Liver (tissue), 8 donors: ENCODE measurements at regions not wholly inside any gene's neighbourhood (a gene's known extent, or its start where the extent isn't known, plus 50 kb on each side); places are given as distances from the start of the nearest gene placed in this dataset.
"Not testable (repeated sequence)": the region's sequence is repeated elsewhere in the genome, so short reads cannot be mapped to it uniquely, and the experiment has no call there.

Source experiments
- DNase-seq: peaks from one replicate; pipeline ENCODE4 v3.0.0-alpha.2; 2017; ENCODE audit warnings: low spot score
- H3K27ac ChIP-seq, 2 donors: one replicate each; pipeline ENCODE4 v1.7.0; 2013; ENCODE audit warnings: inconsistent platforms in 2 of 2, low read length in 2 of 2, control low read depth in 1 of 2, low read depth in 1 of 2, mild to moderate bottlenecking in 1 of 2
- H3K27me3 ChIP-seq, 4 donors: one replicate each; pipeline versions ENCODE4 v1.6.1 to v1.7.0; 2013; ENCODE audit warnings: low read length in 3 of 4, inconsistent platforms in 1 of 4, mild to moderate bottlenecking in 1 of 4, moderate library complexity in 1 of 4; ENCODE audit not compliant: control insufficient read depth in 4 of 4, insufficient read depth in 4 of 4
- H3K36me3 ChIP-seq, 4 donors: one replicate each; pipeline versions ENCODE4 v1.6.1 to v1.7.0; 2013; ENCODE audit warnings: low read length in 3 of 4, mild to moderate bottlenecking in 3 of 4, low read depth in 1 of 4, moderate library complexity in 1 of 4; ENCODE audit not compliant: control insufficient read depth in 4 of 4, insufficient read depth in 3 of 4
- H3K4me1 ChIP-seq, 4 donors: one replicate each; pipeline versions ENCODE4 v1.6.1 to v1.7.0; 2013; ENCODE audit warnings: low read length in 3 of 4, mild to moderate bottlenecking in 3 of 4, moderate library complexity in 1 of 4; ENCODE audit not compliant: control insufficient read depth in 4 of 4, insufficient read depth in 4 of 4
- H3K4me3 ChIP-seq, 3 donors: one replicate each; pipeline versions ENCODE4 v1.6.1 to v1.7.0; 2013; ENCODE audit warnings: low read length in 3 of 3, control low read depth in 1 of 3, low read depth in 1 of 3, mild to moderate bottlenecking in 1 of 3
- H3K9ac ChIP-seq, 2 donors: one replicate each; pipeline ENCODE4 v1.7.0; 2013; ENCODE audit warnings: low read length in 2 of 2, mild to moderate bottlenecking in 2 of 2, moderate library complexity in 2 of 2, control low read depth in 1 of 2, low read depth in 1 of 2
- H3K9me3 ChIP-seq, 4 donors: one replicate each; pipeline versions ENCODE4 v1.6.1 to v1.7.0; 2013; ENCODE audit warnings: low read length in 3 of 4; ENCODE audit not compliant: control insufficient read depth in 4 of 4
- EGR1 ChIP-seq, 2 donors: IDR thresholded peaks; 2 replicates each; pipeline ENCODE4 v1.6.1; 2016 to 2018; ENCODE audit warnings: antibody characterized with exemption in 2 of 2, low read depth in 2 of 2
- FOXA1 ChIP-seq: IDR thresholded peaks from 2 replicates; pipeline ENCODE4 v1.6.1; 2016; ENCODE audit warnings: antibody characterized with exemption
- FOXA2 ChIP-seq: IDR thresholded peaks from 2 replicates; pipeline ENCODE4 v1.6.1; 2016; ENCODE audit warnings: antibody characterized with exemption
- GABPA ChIP-seq, 2 donors: IDR thresholded peaks in 1 of 2; conservative IDR thresholded peaks in 1 of 2; 2 replicates each; pipeline ENCODE4 v1.6.1; 2016; ENCODE audit warnings: antibody characterized with exemption in 2 of 2, mild to moderate bottlenecking in 1 of 2, moderate library complexity in 1 of 2
- HNF4A ChIP-seq, 2 donors: conservative IDR thresholded peaks; 2 replicates each; pipeline ENCODE4 v1.6.1; 2016; ENCODE audit warnings: antibody characterized with exemption in 2 of 2, mild to moderate bottlenecking in 2 of 2
- HNF4G ChIP-seq: IDR thresholded peaks from 2 replicates; pipeline ENCODE4 v1.6.1; 2016; ENCODE audit warnings: antibody characterized with exemption
- RAD21 ChIP-seq, 2 donors: IDR thresholded peaks; 2 replicates each; pipeline ENCODE4 v1.6.1; 2016; ENCODE audit warnings: antibody characterized with exemption in 2 of 2, mild to moderate bottlenecking in 2 of 2
- RXRA ChIP-seq, 2 donors: IDR thresholded peaks; 2 replicates each; pipeline ENCODE4 v1.6.1; 2017 to 2018; ENCODE audit warnings: antibody characterized with exemption in 2 of 2, mild to moderate bottlenecking in 1 of 2
- TAF1 ChIP-seq: conservative IDR thresholded peaks from 2 replicates; pipeline ENCODE4 v1.6.1; 2016; ENCODE audit warnings: antibody characterized with exemption, mild to moderate bottlenecking
- YY1 ChIP-seq: IDR thresholded peaks from 2 replicates; pipeline ENCODE4 v1.6.1; 2016; ENCODE audit warnings: antibody characterized with exemption, mild to moderate bottlenecking
- WGBS: extraction: QIAGEN DNeasy Blood & Tissue Kit; methylation state at CpG from one replicate; pipeline ENCODE4 v1.1.7; 2013; 5-methylcytosine and 5-hydroxymethylcytosine counted together
- TF ChIP-seq, protein P1 (sequence below): IDR thresholded peaks from 2 replicates; pipeline ENCODE4 v1.6.1; 2016; ENCODE audit warnings: antibody characterized with exemption
- TF ChIP-seq, protein P2 (sequence below): IDR thresholded peaks from 2 replicates; pipeline ENCODE4 v1.6.1; 2016; ENCODE audit warnings: antibody characterized with exemption, mild to moderate bottlenecking
- TF ChIP-seq, protein P3 (sequence below): IDR thresholded peaks from 2 replicates; pipeline ENCODE4 v1.6.1; 2016; ENCODE audit warnings: antibody characterized with exemption
- TF ChIP-seq, protein P4 (sequence below): fragments of 150-350 bp; IDR thresholded peaks from 2 replicates; pipeline ENCODE4 v1.5.1; 2017; ENCODE audit warnings: improper control_type of control experiment, low read depth, low read length; ENCODE audit not compliant: missing input control
- donor health status: healthy.
- donor health status: healthy.
- donor health status: healthy.
- donor health status: healthy.
- donor health status: healthy.

DNA sequence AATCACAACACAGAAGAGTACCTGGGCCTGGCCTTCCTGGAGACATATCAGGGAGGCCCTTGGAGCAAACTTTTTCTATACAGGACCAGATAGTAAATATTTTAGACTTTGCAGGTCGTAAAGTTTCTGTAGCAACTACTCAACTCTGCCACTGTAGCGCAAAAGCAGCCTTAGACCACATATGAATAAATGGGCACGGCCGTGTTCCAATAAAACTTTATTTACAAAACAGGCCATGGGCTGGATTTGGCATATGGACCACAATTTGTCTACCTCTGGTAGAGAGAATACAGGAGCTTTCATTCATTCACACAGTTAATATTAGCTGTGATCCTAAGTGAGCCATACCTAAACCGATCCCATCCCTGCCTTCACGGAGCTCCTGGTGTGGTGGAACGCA, 98.6 kb upstream of the CAB39 start:
- Histone ChIP-seq H3K27me3 (no peaks in the 10 kb centered on the region), H3K27ac (no peak overlapping the region), H3K4me1 (peaks cover 0 to 4% (median 2%) of the 10 kb centered on the region in 4 donors), H3K4me3 (no peak overlapping the region), H3K9ac (no peak overlapping the region), H3K9me3 (no peaks in the 10 kb centered on the region), H3K36me3 (no peaks in the 10 kb centered on the region)
- 97% methylated on average over 7 of the region's 7 CpGs for WGBS
- no peak for DNase-seq
- TF ChIP-seq RXRA (IDR thresholded peaks at IDR 0.05) (no peak), RAD21 (IDR thresholded peaks at IDR 0.05) (no peak), HNF4A (conservative IDR thresholded peaks at IDR 0.05) (no peak), FOXA1 (no peak), HNF4G (no peak), EGR1 (IDR thresholded peaks at IDR 0.05; ENCODE audit: low read depth in 2 of 2) (no peak), GABPA (IDR thresholded peaks at IDR 0.05 in 1 of 2, conservative IDR thresholded peaks at IDR 0.05 in 1 of 2) (no peak), YY1 (no peak), FOXA2 (no peak), TAF1 (no peak)
- TF ChIP-seq, protein P1, sequence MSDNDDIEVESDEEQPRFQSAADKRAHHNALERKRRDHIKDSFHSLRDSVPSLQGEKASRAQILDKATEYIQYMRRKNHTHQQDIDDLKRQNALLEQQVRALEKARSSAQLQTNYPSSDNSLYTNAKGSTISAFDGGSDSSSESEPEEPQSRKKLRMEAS, result no peak
- TF ChIP-seq, protein P2, sequence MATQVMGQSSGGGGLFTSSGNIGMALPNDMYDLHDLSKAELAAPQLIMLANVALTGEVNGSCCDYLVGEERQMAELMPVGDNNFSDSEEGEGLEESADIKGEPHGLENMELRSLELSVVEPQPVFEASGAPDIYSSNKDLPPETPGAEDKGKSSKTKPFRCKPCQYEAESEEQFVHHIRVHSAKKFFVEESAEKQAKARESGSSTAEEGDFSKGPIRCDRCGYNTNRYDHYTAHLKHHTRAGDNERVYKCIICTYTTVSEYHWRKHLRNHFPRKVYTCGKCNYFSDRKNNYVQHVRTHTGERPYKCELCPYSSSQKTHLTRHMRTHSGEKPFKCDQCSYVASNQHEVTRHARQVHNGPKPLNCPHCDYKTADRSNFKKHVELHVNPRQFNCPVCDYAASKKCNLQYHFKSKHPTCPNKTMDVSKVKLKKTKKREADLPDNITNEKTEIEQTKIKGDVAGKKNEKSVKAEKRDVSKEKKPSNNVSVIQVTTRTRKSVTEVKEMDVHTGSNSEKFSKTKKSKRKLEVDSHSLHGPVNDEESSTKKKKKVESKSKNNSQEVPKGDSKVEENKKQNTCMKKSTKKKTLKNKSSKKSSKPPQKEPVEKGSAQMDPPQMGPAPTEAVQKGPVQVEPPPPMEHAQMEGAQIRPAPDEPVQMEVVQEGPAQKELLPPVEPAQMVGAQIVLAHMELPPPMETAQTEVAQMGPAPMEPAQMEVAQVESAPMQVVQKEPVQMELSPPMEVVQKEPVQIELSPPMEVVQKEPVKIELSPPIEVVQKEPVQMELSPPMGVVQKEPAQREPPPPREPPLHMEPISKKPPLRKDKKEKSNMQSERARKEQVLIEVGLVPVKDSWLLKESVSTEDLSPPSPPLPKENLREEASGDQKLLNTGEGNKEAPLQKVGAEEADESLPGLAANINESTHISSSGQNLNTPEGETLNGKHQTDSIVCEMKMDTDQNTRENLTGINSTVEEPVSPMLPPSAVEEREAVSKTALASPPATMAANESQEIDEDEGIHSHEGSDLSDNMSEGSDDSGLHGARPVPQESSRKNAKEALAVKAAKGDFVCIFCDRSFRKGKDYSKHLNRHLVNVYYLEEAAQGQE, result no peak
- TF ChIP-seq, protein P3, sequence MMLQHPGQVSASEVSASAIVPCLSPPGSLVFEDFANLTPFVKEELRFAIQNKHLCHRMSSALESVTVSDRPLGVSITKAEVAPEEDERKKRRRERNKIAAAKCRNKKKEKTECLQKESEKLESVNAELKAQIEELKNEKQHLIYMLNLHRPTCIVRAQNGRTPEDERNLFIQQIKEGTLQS, result no peak

DNA sequence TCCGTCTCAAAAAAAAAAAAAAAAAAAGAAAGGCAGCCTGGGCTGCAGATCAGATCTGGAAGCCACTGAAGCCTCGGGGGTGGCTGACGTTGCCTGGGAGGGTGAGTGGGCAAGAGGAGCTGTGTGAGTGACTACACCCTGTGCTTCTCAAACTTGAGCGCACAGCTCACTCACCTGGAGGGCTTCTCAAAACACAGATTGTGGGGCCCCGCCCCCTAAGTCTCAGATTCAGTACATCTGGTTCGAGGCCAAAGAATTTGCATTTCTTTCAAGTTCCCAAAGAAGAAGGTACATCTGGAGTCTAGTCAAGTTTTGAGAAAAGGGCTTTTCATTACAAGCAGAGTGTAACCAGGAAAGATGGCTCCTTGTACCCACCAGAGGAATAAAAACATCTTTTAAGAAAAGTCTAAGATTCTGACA, 97.7 kb upstream of the CAB39 start:
- Histone ChIP-seq H3K4me1 (peaks cover 0 to 4% (median 2%) of the 10 kb centered on the region in 4 donors), H3K4me3 (no peak overlapping the region), H3K9ac (no peak overlapping the region), H3K36me3 (no peaks in the 10 kb centered on the region), H3K27ac (no peak overlapping the region), H3K9me3 (no peaks in the 10 kb centered on the region), H3K27me3 (no peaks in the 10 kb centered on the region)
- TF ChIP-seq FOXA1 (no peak), TAF1 (no peak), RAD21 (IDR thresholded peaks at IDR 0.05) (no peak), EGR1 (IDR thresholded peaks at IDR 0.05; ENCODE audit: low read depth in 2 of 2) (no peak), GABPA (IDR thresholded peaks at IDR 0.05 in 1 of 2, conservative IDR thresholded peaks at IDR 0.05 in 1 of 2) (no peak), YY1 (no peak)
- TF ChIP-seq, protein P4, sequence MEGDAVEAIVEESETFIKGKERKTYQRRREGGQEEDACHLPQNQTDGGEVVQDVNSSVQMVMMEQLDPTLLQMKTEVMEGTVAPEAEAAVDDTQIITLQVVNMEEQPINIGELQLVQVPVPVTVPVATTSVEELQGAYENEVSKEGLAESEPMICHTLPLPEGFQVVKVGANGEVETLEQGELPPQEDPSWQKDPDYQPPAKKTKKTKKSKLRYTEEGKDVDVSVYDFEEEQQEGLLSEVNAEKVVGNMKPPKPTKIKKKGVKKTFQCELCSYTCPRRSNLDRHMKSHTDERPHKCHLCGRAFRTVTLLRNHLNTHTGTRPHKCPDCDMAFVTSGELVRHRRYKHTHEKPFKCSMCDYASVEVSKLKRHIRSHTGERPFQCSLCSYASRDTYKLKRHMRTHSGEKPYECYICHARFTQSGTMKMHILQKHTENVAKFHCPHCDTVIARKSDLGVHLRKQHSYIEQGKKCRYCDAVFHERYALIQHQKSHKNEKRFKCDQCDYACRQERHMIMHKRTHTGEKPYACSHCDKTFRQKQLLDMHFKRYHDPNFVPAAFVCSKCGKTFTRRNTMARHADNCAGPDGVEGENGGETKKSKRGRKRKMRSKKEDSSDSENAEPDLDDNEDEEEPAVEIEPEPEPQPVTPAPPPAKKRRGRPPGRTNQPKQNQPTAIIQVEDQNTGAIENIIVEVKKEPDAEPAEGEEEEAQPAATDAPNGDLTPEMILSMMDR, result no peak
- DNase-seq, result no peak
- 89% methylated on average over 5 of the region's 6 CpGs for whole genome bisulfite sequencing

DNA sequence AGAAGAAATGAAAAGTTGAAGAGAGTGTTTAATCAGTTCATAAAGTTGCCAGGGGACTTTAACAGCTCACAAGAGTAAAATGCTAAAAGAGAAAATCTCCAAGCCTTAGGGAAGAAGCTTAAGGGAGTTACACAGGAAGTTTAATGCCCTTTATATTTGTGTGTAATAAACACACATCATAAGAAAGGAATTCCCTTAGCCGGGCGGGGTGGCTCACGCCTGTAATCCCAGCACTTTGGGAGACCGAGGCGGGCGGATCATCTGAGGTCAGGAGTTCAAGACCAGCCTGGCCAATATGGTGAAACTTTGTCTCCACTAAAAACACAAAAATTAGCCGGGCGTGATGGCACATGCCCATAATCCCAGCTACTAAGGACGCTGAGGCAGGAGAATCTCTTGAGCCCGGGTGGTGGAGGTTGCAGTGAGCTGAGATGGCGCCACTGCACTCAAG, 95.4 kb upstream of the CAB39 start:
- H3K9me3 ChIP-seq, H3K9ac ChIP-seq, DNase-seq, H3K27me3 ChIP-seq, H3K27ac ChIP-seq, H3K36me3 ChIP-seq, H3K4me3 ChIP-seq, H3K4me1 ChIP-seq: not testable (repeated sequence)
- WGBS, result 83% methylated on average over 11 of the region's 11 CpGs
